K562 (cell line): ENCODE measurements at regions not wholly inside any gene's neighbourhood (a gene's known extent, or its start where the extent isn't known, plus 50 kb on each side); places are given as distances from the start of the nearest gene placed in this dataset.

Experiments
- ATAC-seq: fragments of 200-7000 bp; cut with Tn5 transposase; 3 replicates; pipeline ENCODE4 v1.9.1; 2020; ENCODE audit warnings: moderate library complexity
- BruUV-seq: library from RNA; stranded (reverse); fragments of 400-500 nt; replicated peaks from 2 replicates; lab custom pipeline; 2021; lab: Mats Ljungman, UMichigan
- CTCF ChIA-PET: fragments of 300-600 bp; formaldehyde crosslinking; extraction: SDS; loops from one replicate; lab custom pipeline; 2021; ENCODE audit warnings: low intra/inter-chr PET ratio; lab: Yijun Ruan, JAX
- POLR2A ChIA-PET: fragments of 300-600, 350-650 bp; sonication (Branson Sonifier 250); formaldehyde crosslinking; extraction: SDS; loops from one replicate; lab custom pipeline; 2021; ENCODE audit warnings: antibody characterized with exemption, inconsistent platforms; lab: Yijun Ruan, JAX
- DNase-seq, 4 experiments: peaks; one replicate each; pipeline versions ENCODE4 v3.0.0 to v3.0.0-alpha.2; 2011 to 2018; ENCODE audit warnings: low spot score in 3 of 4, mixed read lengths in 3 of 4; ENCODE audit errors: extremely low read depth in 1 of 4
- FAIRE-seq: peaks from 2 replicates; lab custom pipeline; 2011; peaks lifted over from hg19 to GRCh38; lab: Jason Lieb, UNC
- H2AFZ ChIP-seq: 2 replicates; pipeline ENCODE4 v1.6.0; 2011; ENCODE audit warnings: low read depth, low read length, control low read depth, inconsistent platforms
- H3K27ac ChIP-seq: fragments of 200-600 bp; 3 replicates; pipeline ENCODE4 v1.8.0; 2011; ENCODE audit warnings: low read depth, mild to moderate bottlenecking, control low read depth, inconsistent platforms, low read length, moderate library complexity, mixed read lengths; ENCODE audit errors: extremely low read depth
- H3K27me3 ChIP-seq, 2 experiments: fragments of 300-600 bp in 1 of 2; 2 replicates in 1 of 2; 3 replicates in 1 of 2; pipeline versions ENCODE4 v1.6.0 to v1.8.0; 2011; ENCODE audit warnings: inconsistent platforms in 2 of 2, low read length in 2 of 2, mild to moderate bottlenecking in 1 of 2, mixed read lengths in 1 of 2, moderate library complexity in 1 of 2; ENCODE audit not compliant: control insufficient read depth in 2 of 2, insufficient read depth in 2 of 2
- H3K36me3 ChIP-seq: fragments of 300-600 bp; 3 replicates; pipeline ENCODE4 v1.8.0; 2011; ENCODE audit warnings: mild to moderate bottlenecking, low read length, inconsistent platforms; ENCODE audit not compliant: control insufficient read depth, insufficient read depth
- H3K4me1 ChIP-seq, 2 experiments: fragments of 200-600 bp in 1 of 2; replicated peaks in 1 of 2; 2 replicates in 1 of 2; 3 replicates in 1 of 2; pipeline versions ENCODE4 v1.5.1 to v1.8.0; 2011; ENCODE audit warnings: inconsistent platforms in 2 of 2, low read length in 2 of 2, mild to moderate bottlenecking in 1 of 2, mixed read lengths in 1 of 2, moderate library complexity in 1 of 2; ENCODE audit not compliant: control insufficient read depth in 2 of 2, insufficient read depth in 2 of 2
- H3K4me2 ChIP-seq: 2 replicates; pipeline ENCODE4 v1.6.1; 2011; ENCODE audit warnings: low read length, control low read depth, inconsistent platforms, mixed read lengths; ENCODE audit not compliant: insufficient read depth
- H3K4me3 ChIP-seq: fragments of 200-600 bp; sonication (generic), shearing (Covaris generic); 2 replicates; pipeline ENCODE4 v1.5.1; 2016; ENCODE audit warnings: control low read depth, inconsistent platforms
- H3K79me2 ChIP-seq: fragments of 200-600 bp; 3 replicates; pipeline ENCODE4 v1.8.0; 2011; ENCODE audit warnings: low read length, inconsistent platforms; ENCODE audit not compliant: control insufficient read depth, insufficient read depth
- H3K9ac ChIP-seq, 2 experiments: 2 replicates each; pipeline versions ENCODE4 v1.6.0 to v1.6.1; 2011; ENCODE audit warnings: low read depth in 2 of 2, low read length in 2 of 2, control low read depth in 1 of 2, inconsistent platforms in 1 of 2, mild to moderate bottlenecking in 1 of 2, mixed read lengths in 1 of 2; ENCODE audit not compliant: insufficient read depth in 1 of 2
- H3K9me1 ChIP-seq: one replicate; pipeline ENCODE4 v1.6.0; 2011; ENCODE audit warnings: inconsistent platforms, mild to moderate bottlenecking, low read length, moderate library complexity; ENCODE audit not compliant: control insufficient read depth, insufficient read depth
- H3K9me3 ChIP-seq: replicated peaks from 2 replicates; pipeline ENCODE4 v1.5.1; 2011; ENCODE audit warnings: low read depth, low read length, inconsistent platforms; ENCODE audit not compliant: control insufficient read depth, insufficient read depth
- H4K20me1 ChIP-seq: replicated peaks from 2 replicates; pipeline ENCODE4 v1.6.1; 2011; ENCODE audit warnings: low read length, inconsistent platforms, mixed read lengths; ENCODE audit not compliant: control insufficient read depth, insufficient read depth
- C11orf30 ChIP-seq: fragments of 450-650 bp; IDR thresholded peaks from 2 replicates; pipeline ENCODE4 v1.6.1; 2016; ENCODE audit warnings: low read depth, mild to moderate bottlenecking
- ETS1 ChIP-seq: conservative IDR thresholded peaks from 2 replicates; pipeline ENCODE4 v1.6.1; 2011; ENCODE audit warnings: low read depth, mild to moderate bottlenecking, low read length; ENCODE audit not compliant: control insufficient read depth
- FIP1L1 ChIP-seq: fragments of 200-400 bp; formaldehyde crosslinking; IDR thresholded peaks from 2 replicates; pipeline ENCODE4 v1.6.1; 2018; ENCODE audit warnings: mild to moderate bottlenecking, low read depth, low read length; ENCODE audit not compliant: poor library complexity, severe bottlenecking
- GATA2 ChIP-seq: sonication (generic); formaldehyde crosslinking; IDR thresholded peaks from 2 replicates; pipeline ENCODE4 v1.4.0; 2020; ENCODE audit warnings: mild to moderate bottlenecking, missing genetic modification reagents
- IFI16 ChIP-seq: fragments of 250-450 bp; sonication (Bioruptor Pico); IDR thresholded peaks from 2 replicates; pipeline ENCODE4 v2.1.2; 2022; ENCODE audit warnings: mild to moderate bottlenecking, inconsistent platforms
- JUNB ChIP-seq: fragments of 450-650 bp; formaldehyde crosslinking; conservative IDR thresholded peaks from 2 replicates; pipeline ENCODE4 v1.4.0; 2020; ENCODE audit warnings: mild to moderate bottlenecking
- JUND ChIP-seq, 2 experiments: IDR thresholded peaks; 2 replicates in 1 of 2; 3 replicates in 1 of 2; pipeline ENCODE4 v1.6.1; 2011; ENCODE audit warnings: borderline replicate concordance in 2 of 2, low read depth in 2 of 2, low read length in 2 of 2, improper control_type of control experiment in 1 of 2, missing biosample characterization in 1 of 2, missing genetic modification characterization in 1 of 2, missing genetic modification reagents in 1 of 2
- KAT2B ChIP-seq: IDR thresholded peaks from one replicate; pipeline ENCODE4 v1.6.1; 2012; ENCODE audit warnings: low read depth, mild to moderate bottlenecking, control low read depth, inconsistent platforms, low read length, moderate library complexity
- LEF1 ChIP-seq: fragments of 450-650 bp; IDR thresholded peaks from 2 replicates; pipeline ENCODE4 v1.6.1; 2016; ENCODE audit warnings: mild to moderate bottlenecking
- MAFK ChIP-seq: IDR thresholded peaks from 2 replicates; pipeline ENCODE4 v1.6.1; 2011; ENCODE audit warnings: low read length, improper control_type of control experiment
- NFE2 ChIP-seq: IDR thresholded peaks from 2 replicates; pipeline ENCODE4 v1.6.1; 2014; ENCODE audit warnings: antibody characterized with exemption, low read depth
- NFE2L1 ChIP-seq: fragments of 450-650 bp; IDR thresholded peaks from 2 replicates; pipeline ENCODE4 v1.6.1; 2016; ENCODE audit warnings: missing genetic modification characterization, low read depth, mild to moderate bottlenecking, missing compliant biosample characterization, moderate library complexity, borderline replicate concordance
- SAP30 ChIP-seq: fragments of 200-600 bp; sonication (generic); IDR thresholded peaks from 2 replicates; pipeline ENCODE4 v1.6.1; 2012; ENCODE audit warnings: borderline replicate concordance, low read depth, mild to moderate bottlenecking, moderate library complexity, low read length, control low read depth, inconsistent platforms; ENCODE audit not compliant: insufficient read depth, poor library complexity, severe bottlenecking
- SETDB1 ChIP-seq: IDR thresholded peaks from one replicate; pipeline ENCODE4 v1.6.1; 2012; ENCODE audit warnings: low read length, control low read depth, inconsistent platforms
- YY1 ChIP-seq, 3 experiments: IDR thresholded peaks; 2 replicates each; pipeline ENCODE4 v1.6.1; 2011; ENCODE audit warnings: low read length in 2 of 3, mild to moderate bottlenecking in 2 of 3, moderate library complexity in 2 of 3, borderline replicate concordance in 1 of 3, control low read depth in 1 of 3, low read depth in 1 of 3; ENCODE audit not compliant: insufficient read depth in 3 of 3, insufficient replicate concordance in 2 of 3, control insufficient read depth in 1 of 3, insufficient read length in 1 of 3; ENCODE audit errors: extremely low read depth in 1 of 3
- ZFP1 ChIP-seq: fragments of 450-650 bp; formaldehyde crosslinking; IDR thresholded peaks from 2 replicates; pipeline ENCODE4 v1.4.0; 2020; ENCODE audit warnings: mild to moderate bottlenecking, mixed read lengths
- ZNF212 ChIP-seq: fragments of 450-650 bp; formaldehyde crosslinking; IDR thresholded peaks from 2 replicates; pipeline ENCODE4 v1.4.0; 2020; ENCODE audit warnings: mild to moderate bottlenecking
- ZNF280B ChIP-seq: fragments of 250-450 bp; sonication (Bioruptor Pico); IDR thresholded peaks from 2 replicates; pipeline ENCODE4 v1.5.1; 2021; ENCODE audit warnings: mild to moderate bottlenecking
- ZNF77 ChIP-seq: fragments of 250-450 bp; sonication (Bioruptor Pico); IDR thresholded peaks from 2 replicates; pipeline ENCODE4 v1.5.0; 2020
- WGBS: fragments of 100-300 bp; shearing (Covaris generic); methylation state at CpG from one replicate; pipeline ENCODE4 v1.1.6; 2016; ENCODE audit warnings: low coverage, mixed read lengths; ENCODE audit not compliant: insufficient coverage; ENCODE audit errors: missing lambda C conversion rate; 5-methylcytosine and 5-hydroxymethylcytosine counted together
- in situ Hi-C: fragments of 300-500 bp; cut with MboI; formaldehyde crosslinking; loops from 4 replicates; pipeline ENCODE4 v1.15.0; 2018; ENCODE audit warnings: inconsistent platforms, mixed read lengths
- intact Hi-C: fragments of 100-400 bp; cut with micrococcal nuclease; formaldehyde crosslinking; loops from 2 replicates; pipeline ENCODE4 v1.14.2; 2022

- POLR2A ChIA-PET, result interaction anchor here (0.6 to 0.9 kb wide), 4 partner anchors 22 to 1588 kb away, joined by 3 read pairs; no protein-coding TSS in a partner anchor
- intact Hi-C loops (no loop called here), in situ Hi-C loops (no loop called here)
- H3K4me1 ChIP-seq, result no peaks in the 10 kb centered on the region
- WGBS, result under 1% methylated on average over 11 of the region's 11 CpGs
- H4K20me1 ChIP-seq, result no peaks in the 10 kb centered on the region
- no peak overlapping the region for H3K9ac ChIP-seq
- no TSS peak for BruUV-seq
- FAIRE-seq (peak; percentile 15), DNase-seq (peak in 1 of 4 experiments; percentile 22), ATAC-seq (no peak; the same call in 2 of the 3 replicates)
- H3K9me1 ChIP-seq, result no peaks in the 10 kb centered on the region
- H3K79me2 ChIP-seq, result no peaks in the 10 kb centered on the region
- no peaks in the 10 kb centered on the region for H3K9me3 ChIP-seq
- no peak overlapping the region for H2AFZ ChIP-seq
- H3K36me3 ChIP-seq, result no peaks in the 10 kb centered on the region
- H3K4me2 ChIP-seq, result no peak overlapping the region
- H3K27ac ChIP-seq, result no peak overlapping the region
- no peaks in the 10 kb centered on the region for H3K27me3 ChIP-seq
- H3K4me3 ChIP-seq, result no peak overlapping the region
- CTCF ChIA-PET, result no interaction called here
- TF ChIP-seq ZNF77 (CRISPR knock-in tag) (no peak), C11orf30 (peak; percentile 86), ETS1 (no peak), FIP1L1 (no peak), SETDB1 (no peak), IFI16 (CRISPR knock-in tag) (no peak), NFE2L1 (tag) (peak; percentile 24; the same call in 1 of the 2 replicates), MAFK (peak; percentile 63; the same call in 1 of the 2 replicates), JUNB (no peak), ZNF212 (no peak), JUND (IDR thresholded peaks at IDR 0.05; ENCODE audit: borderline replicate concordance, low read depth, low read length) (no peak), JUND (tag; IDR thresholded peaks at IDR 0.05; ENCODE audit: borderline replicate concordance, low read depth, low read length) (peak; percentile 32; the same call in 1 of the 3 replicates), KAT2B (no peak), ZFP1 (CRISPR knock-in tag) (no peak), SAP30 (no peak), LEF1 (no peak), GATA2 (CRISPR knock-in tag) (no peak), ZNF280B (CRISPR knock-in tag) (no peak), YY1 (IDR thresholded peaks at IDR 0.05; ENCODE audit: borderline replicate concordance in 1 of 3, control insufficient read depth in 1 of 3, extremely low read depth in 1 of 3, insufficient read depth in 3 of 3, insufficient read length in 1 of 3, insufficient replicate concordance in 2 of 3, low read depth in 1 of 3, low read length in 2 of 3) (no peak), NFE2 (peak; percentile 74)
Measured at GRCh38 chr5:6943197-6944112, 230.2 kb downstream of the TENT4A start.
